ENCODE measurements at regions not wholly inside any gene's neighbourhood (a gene's known extent, or its start where the extent isn't known, plus 50 kb on each side); places are given as distances from the start of the nearest gene placed in this dataset.

- no peak for TF ChIP-seq CTCF (IDR thresholded peaks at IDR 0.05; ENCODE audit: insufficient read depth, missing control alignments)
- FAIRE-seq (no peak), DNase-seq (ENCODE audit: insufficient read length, low spot score) (no peak)
Measured at GRCh38 chr2:220221992-220222391, 594.6 kb downstream of the SLC4A3 start.

GRCh38 chr2:220224691-220225543, 597.5 kb downstream of the SLC4A3 start:
- DNase-seq (ENCODE audit: insufficient read length, low spot score) = no peak
- no peak for TF ChIP-seq CTCF (IDR thresholded peaks at IDR 0.05; ENCODE audit: insufficient read depth, missing control alignments)
- FAIRE-seq = no peak

GRCh38 chr2:220226076-220226475, 598.6 kb downstream of the SLC4A3 start:
- no peak for DNase-seq (ENCODE audit: insufficient read length, low spot score)
- FAIRE-seq = no peak
- no peak for TF ChIP-seq CTCF (IDR thresholded peaks at IDR 0.05; ENCODE audit: insufficient read depth, missing control alignments)

GRCh38 chr2:220226546-220226945, 599.1 kb downstream of the SLC4A3 start:
- DNase-seq (ENCODE audit: insufficient read length, low spot score) (no peak), FAIRE-seq (no peak)
- no peak for TF ChIP-seq CTCF (IDR thresholded peaks at IDR 0.05; ENCODE audit: insufficient read depth, missing control alignments)

GRCh38 chr2:220227266-220227920, 600.0 kb downstream of the SLC4A3 start:
- FAIRE-seq (no peak), DNase-seq (ENCODE audit: insufficient read length, low spot score) (no peak)

GRCh38 chr2:220228310-220229006, 601.0 kb downstream of the SLC4A3 start:
- TF ChIP-seq CTCF (IDR thresholded peaks at IDR 0.05; ENCODE audit: insufficient read depth, missing control alignments) = no peak
- FAIRE-seq (no peak), DNase-seq (ENCODE audit: insufficient read length, low spot score) (no peak)

More at GRCh38 chr2:220227266-220227920, 600.0 kb downstream of the SLC4A3 start:
- TF ChIP-seq CTCF (IDR thresholded peaks at IDR 0.05; ENCODE audit: insufficient read depth, missing control alignments) = no peak
